Esophagus squamous epithelium (tissue), 5 donors: ENCODE measurements at regions not wholly inside any gene's neighbourhood (a gene's known extent, or its start where the extent isn't known, plus 50 kb on each side); places are given as distances from the start of the nearest gene placed in this dataset.

Source experiments
- DNase-seq: peaks from one replicate; lab custom pipeline; 2025; lab: John Stamatoyannopoulos, UW
- H3K27ac ChIP-seq, 4 donors: fragments of 200-600 bp; sonication (generic); one replicate each; pipeline ENCODE4 v1.5.1; 2016 to 2019; ENCODE audit warnings: mild to moderate bottlenecking in 1 of 4
- H3K27me3 ChIP-seq, 4 donors: fragments of 200-600 bp; sonication (generic); 1 replicate in 3 of 4; 2 replicates in 1 of 4; pipeline versions ENCODE4 v1.5.1 to v1.6.0; 2017 to 2021; ENCODE audit warnings: antibody characterized with exemption in 1 of 4
- H3K36me3 ChIP-seq, 3 donors: fragments of 200-600 bp; sonication (generic); one replicate each; pipeline ENCODE4 v1.5.1; 2016 to 2019
- H3K4me1 ChIP-seq, 3 donors: fragments of 200-600 bp; sonication (generic); one replicate each; pipeline ENCODE4 v1.5.1; 2017 to 2019
- H3K4me3 ChIP-seq, 4 donors: fragments of 200-600 bp; sonication (generic); 1 replicate in 3 of 4; 2 replicates in 1 of 4; pipeline ENCODE4 v1.5.1; 2016 to 2019; ENCODE audit warnings: mild to moderate bottlenecking in 2 of 4, moderate library complexity in 1 of 4
- H3K9me3 ChIP-seq, 3 donors: fragments of 200-600 bp; sonication (generic); one replicate each; pipeline ENCODE4 v1.5.1; 2016 to 2019
- POLR2A ChIP-seq, 4 donors: fragments of 450-650 bp; IDR thresholded peaks; one replicate each; pipeline ENCODE4 v1.6.1; 2017; ENCODE audit warnings: antibody characterized with exemption in 4 of 4, mild to moderate bottlenecking in 4 of 4, moderate library complexity in 3 of 4
- WGBS, 2 donors: methylation state at CpG; one replicate each; pipeline ENCODE4 v1.1.5; 2018; 5-methylcytosine and 5-hydroxymethylcytosine counted together
- intact Hi-C: fragments of 100-400 bp; cut with DNase I; formaldehyde crosslinking; loops from one replicate; pipeline ENCODE4 v1.15.0; 2022
- TF ChIP-seq, protein P1 (sequence below), 6 experiments: fragments of 450-650 bp in 4 of 6; fragments of 200-600 bp in 2 of 6; sonication (generic) in 2 of 6; IDR thresholded peaks; one replicate each; pipeline ENCODE4 v1.5.1; 2016 to 2019; ENCODE audit warnings: antibody characterized with exemption in 6 of 6, mild to moderate bottlenecking in 4 of 6, moderate library complexity in 4 of 6
- donor health status: DM: yes; HTN: yes; CAD: no.

DNA sequence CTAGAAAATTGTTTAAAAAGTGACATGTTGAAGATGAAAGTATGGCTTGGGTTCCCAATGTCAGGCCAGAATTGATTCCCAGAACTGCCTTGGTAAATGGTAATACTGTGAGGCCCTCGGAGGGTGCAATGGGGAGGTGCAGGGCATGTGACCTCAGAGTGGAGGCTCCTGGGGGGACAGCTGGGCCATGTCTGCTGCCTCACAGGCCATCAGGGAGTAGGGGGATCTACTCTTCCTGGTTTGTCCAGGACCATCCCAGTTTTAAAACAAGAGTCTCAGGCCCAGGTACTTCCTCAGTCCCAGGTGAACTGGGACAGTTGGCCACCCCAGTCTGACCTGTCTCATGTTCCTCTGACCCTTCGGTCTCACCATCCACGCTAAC lies 55.3 kb upstream of the SNX9 start:
- Histone ChIP-seq H3K9me3 (no peaks in the 10 kb centered on the region), H3K4me3 (no peak overlapping the region), H3K27me3 (peaks cover 0 to 10% (median 0%) of the 10 kb centered on the region in 4 donors), H3K36me3 (no peaks in the 10 kb centered on the region), H3K4me1 (peaks cover 22 to 35% (median 23%) of the 10 kb centered on the region in 3 donors), H3K27ac (peak overlapping the region in 3 of 4 donors; percentile 23 to 75 (median 34))
- no peak for DNase-seq
- intact Hi-C loops, result no loop called here
- TF ChIP-seq, protein P1, sequence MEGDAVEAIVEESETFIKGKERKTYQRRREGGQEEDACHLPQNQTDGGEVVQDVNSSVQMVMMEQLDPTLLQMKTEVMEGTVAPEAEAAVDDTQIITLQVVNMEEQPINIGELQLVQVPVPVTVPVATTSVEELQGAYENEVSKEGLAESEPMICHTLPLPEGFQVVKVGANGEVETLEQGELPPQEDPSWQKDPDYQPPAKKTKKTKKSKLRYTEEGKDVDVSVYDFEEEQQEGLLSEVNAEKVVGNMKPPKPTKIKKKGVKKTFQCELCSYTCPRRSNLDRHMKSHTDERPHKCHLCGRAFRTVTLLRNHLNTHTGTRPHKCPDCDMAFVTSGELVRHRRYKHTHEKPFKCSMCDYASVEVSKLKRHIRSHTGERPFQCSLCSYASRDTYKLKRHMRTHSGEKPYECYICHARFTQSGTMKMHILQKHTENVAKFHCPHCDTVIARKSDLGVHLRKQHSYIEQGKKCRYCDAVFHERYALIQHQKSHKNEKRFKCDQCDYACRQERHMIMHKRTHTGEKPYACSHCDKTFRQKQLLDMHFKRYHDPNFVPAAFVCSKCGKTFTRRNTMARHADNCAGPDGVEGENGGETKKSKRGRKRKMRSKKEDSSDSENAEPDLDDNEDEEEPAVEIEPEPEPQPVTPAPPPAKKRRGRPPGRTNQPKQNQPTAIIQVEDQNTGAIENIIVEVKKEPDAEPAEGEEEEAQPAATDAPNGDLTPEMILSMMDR (IDR thresholded peaks at IDR 0.05), result no peak
- WGBS, 2 donors, result 93 to 97% methylated on average over 3 of the region's 3 CpGs

DNA sequence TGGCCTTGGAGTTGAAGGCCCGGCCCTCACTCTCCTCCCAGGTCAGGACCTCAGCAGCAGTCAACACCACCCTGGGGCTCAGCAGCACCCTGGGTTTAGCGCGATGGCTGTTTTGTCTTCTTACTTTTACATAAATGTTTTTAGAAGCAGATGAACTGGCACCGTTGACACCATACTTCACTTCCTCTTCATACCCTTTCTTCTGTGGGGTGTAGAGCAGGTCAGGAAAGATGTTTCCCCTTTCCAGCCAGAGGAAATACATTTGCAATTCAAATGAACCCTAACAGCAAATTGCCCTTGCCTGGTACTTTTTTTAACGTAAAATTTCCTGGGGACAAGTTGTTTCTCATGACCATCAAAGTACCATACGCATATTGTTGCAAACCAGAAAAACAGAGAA lies 54.7 kb upstream of the SNX9 start:
- Histone ChIP-seq H3K4me3 (no peak overlapping the region), H3K36me3 (no peaks in the 10 kb centered on the region), H3K27ac (peak overlapping the region in 2 of 4 donors; percentile 34 to 75), H3K9me3 (no peaks in the 10 kb centered on the region), H3K27me3 (peaks cover 0 to 16% (median 0%) of the 10 kb centered on the region in 4 donors), H3K4me1 (peaks cover 16 to 30% (median 18%) of the 10 kb centered on the region in 3 donors)
- TF ChIP-seq POLR2A (IDR thresholded peaks at IDR 0.05), result no peak
- TF ChIP-seq, protein P1 (IDR thresholded peaks at IDR 0.05), result no peak
- intact Hi-C loops, result no loop called here
- 76 to 85% methylated on average over 6 of the region's 6 CpGs for WGBS, 2 donors
- no peak for DNase-seq

DNA sequence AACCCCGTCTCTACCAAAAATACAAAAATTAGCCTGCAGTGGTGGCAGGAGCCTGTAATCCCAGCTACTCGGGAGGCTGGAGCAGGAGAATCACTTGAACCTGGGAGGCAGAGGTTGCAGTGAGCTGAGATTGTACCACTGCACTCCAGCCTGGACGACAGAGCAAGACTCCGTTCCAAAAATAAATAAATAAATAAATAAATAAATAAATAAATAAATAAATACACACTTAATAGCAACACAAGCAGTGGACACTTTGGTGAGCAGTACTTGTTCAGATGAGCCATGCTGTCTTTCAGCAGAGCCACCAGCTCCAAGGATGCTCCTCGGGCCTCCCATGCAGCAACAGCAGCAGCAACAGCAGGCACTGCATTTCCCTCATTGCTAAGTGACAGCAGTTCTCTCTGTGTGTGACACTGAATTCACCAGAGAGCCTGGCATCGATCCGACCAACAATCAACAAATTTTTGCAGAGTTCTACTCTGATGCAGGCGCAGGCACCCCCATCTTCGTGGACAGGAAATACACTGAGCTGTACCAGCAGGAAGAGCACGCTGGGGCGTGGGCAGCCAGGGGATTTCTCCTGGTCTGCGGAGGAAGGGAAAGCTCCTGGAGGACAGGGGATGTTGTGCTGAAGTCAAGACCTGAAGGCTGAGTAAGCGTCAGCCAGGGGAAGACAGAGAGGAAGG lies 54.0 kb upstream of the SNX9 start:
- Histone ChIP-seq H3K27ac (peak overlapping the region in 2 of 4 donors; percentile 25 to 42), H3K4me1 (peaks cover 9 to 23% (median 11%) of the 10 kb centered on the region in 3 donors), H3K36me3 (no peaks in the 10 kb centered on the region), H3K9me3 (no peaks in the 10 kb centered on the region), H3K4me3 (no peak overlapping the region), H3K27me3 (peaks cover 0 to 23% (median 0%) of the 10 kb centered on the region in 4 donors)
- 67 to 76% methylated on average over 9 to 10 of the region's 13 CpGs for WGBS, 2 donors
- intact Hi-C loops, result no loop called here
- DNase-seq, result no peak
- TF ChIP-seq, protein P1 (IDR thresholded peaks at IDR 0.05), result no peak
- TF ChIP-seq POLR2A (IDR thresholded peaks at IDR 0.05), result no peak

DNA sequence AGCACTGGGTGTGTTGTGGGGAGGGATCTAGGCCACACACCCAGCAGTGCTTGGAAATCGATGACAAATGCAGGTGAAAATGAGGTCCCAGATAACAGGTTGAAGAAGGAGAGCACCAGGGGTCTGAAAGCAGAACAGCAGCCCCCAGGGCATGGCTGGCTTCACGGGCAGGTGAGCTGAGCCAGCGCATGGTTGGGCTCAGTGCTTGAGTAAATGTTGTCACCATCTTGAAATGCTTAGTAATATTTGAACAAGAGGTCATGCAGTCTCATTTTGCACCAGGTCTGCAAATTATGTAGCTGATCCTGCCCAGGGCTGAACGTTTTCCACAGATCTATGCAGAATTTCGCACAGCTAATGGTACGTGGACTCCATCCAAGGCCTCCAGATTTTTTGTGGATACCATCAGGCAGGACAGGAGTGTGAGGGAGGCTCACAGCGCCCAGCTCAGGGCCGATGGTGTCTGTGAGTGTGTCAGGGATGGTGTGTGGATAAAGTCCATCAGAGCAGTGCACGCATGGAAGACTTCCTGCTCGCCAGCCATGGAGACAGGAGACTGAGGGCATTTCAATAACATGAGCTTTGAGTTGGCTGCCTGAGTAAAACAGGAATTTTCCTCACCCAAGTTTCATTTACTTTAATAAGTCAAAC lies 53.1 kb upstream of the SNX9 start:
- Histone ChIP-seq H3K36me3 (no peaks in the 10 kb centered on the region), H3K27ac (peak overlapping the region in 1 of 4 donors; percentile 42), H3K27me3 (peaks cover 0 to 23% (median 0%) of the 10 kb centered on the region in 4 donors), H3K4me3 (no peak overlapping the region), H3K9me3 (no peaks in the 10 kb centered on the region), H3K4me1 (peaks cover 2 to 14% (median 3%) of the 10 kb centered on the region in 3 donors)
- WGBS, 2 donors, result 78 to 86% methylated on average over 6 to 10 of the region's 10 CpGs
- intact Hi-C loops, result no loop called here
- no peak for DNase-seq
- no peak for TF ChIP-seq POLR2A (IDR thresholded peaks at IDR 0.05)
- TF ChIP-seq, protein P1 (IDR thresholded peaks at IDR 0.05), result no peak

DNA sequence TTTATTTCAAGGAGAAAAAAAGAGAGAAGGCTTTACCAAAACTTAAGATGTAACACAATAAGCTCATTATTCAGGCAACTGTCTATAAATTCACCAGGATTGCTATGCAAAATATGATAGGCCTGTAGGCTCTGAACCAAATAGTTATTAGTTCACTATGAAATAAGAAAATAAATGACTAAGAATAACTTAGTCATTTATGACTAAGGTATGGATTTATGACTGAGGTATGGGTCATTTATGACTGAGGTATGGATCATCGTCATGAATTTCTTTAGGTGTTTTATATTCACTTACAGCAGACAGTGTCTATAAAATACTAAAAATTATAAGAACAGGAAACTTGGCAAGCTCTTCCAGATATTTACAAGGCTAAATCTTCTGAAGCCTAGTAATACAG lies 52.1 kb upstream of the SNX9 start:
- Histone ChIP-seq H3K27me3 (peaks cover 0 to 23% (median 0%) of the 10 kb centered on the region in 4 donors), H3K27ac (no peak overlapping the region), H3K36me3 (no peaks in the 10 kb centered on the region), H3K4me3 (no peak overlapping the region), H3K9me3 (no peaks in the 10 kb centered on the region), H3K4me1 (peaks cover 0 to 4% (median 0%) of the 10 kb centered on the region in 3 donors)
- 22 to 38% methylated on average over 1 of the region's 1 CpG for WGBS, 2 donors
- no peak for TF ChIP-seq POLR2A (IDR thresholded peaks at IDR 0.05)
- TF ChIP-seq, protein P1 (IDR thresholded peaks at IDR 0.05), result no peak
- intact Hi-C loops, result no loop called here
- DNase-seq, result no peak
